Activated naive CD8-positive, alpha-beta T cell treated with anti-CD3 and anti-CD28 coated beads, Interleukin-2, amount 50 U/mL, for 24 hours (primary cell): ENCODE measurements at regions not wholly inside any gene's neighbourhood (a gene's known extent, or its start where the extent isn't known, plus 50 kb on each side); places are given as distances from the start of the nearest gene placed in this dataset.
"Not testable (repeated sequence)": the region's sequence is repeated elsewhere in the genome, so short reads cannot be mapped to it uniquely, and the experiment has no call there.

Source experiments
- ATAC-seq: fragments of 150-1000 bp; cut with Tn5 transposase; one replicate; pipeline ENCODE4 v1.10.0; 2021
- DNase-seq: peaks from one replicate; pipeline ENCODE4 v3.0.0; 2021
- H3K27ac Mint-ChIP-seq: one replicate; pipeline ENCODE4 v1.8.0; 2021; ENCODE audit warnings: mild to moderate bottlenecking, mixed read lengths
- H3K27me3 Mint-ChIP-seq: one replicate; pipeline ENCODE4 v1.8.0; 2021; ENCODE audit warnings: mixed read lengths
- H3K36me3 Mint-ChIP-seq: one replicate; pipeline ENCODE4 v1.8.0; 2021; ENCODE audit warnings: low read depth, mixed read lengths
- H3K4me1 Mint-ChIP-seq: one replicate; pipeline ENCODE4 v1.8.0; 2021; ENCODE audit warnings: mixed read lengths
- H3K4me3 Mint-ChIP-seq: one replicate; pipeline ENCODE4 v1.8.0; 2021; ENCODE audit warnings: mild to moderate bottlenecking, moderate library complexity, mixed read lengths
- H3K9me3 Mint-ChIP-seq: one replicate; pipeline ENCODE4 v1.8.0; 2021; ENCODE audit warnings: mixed read lengths

DNA sequence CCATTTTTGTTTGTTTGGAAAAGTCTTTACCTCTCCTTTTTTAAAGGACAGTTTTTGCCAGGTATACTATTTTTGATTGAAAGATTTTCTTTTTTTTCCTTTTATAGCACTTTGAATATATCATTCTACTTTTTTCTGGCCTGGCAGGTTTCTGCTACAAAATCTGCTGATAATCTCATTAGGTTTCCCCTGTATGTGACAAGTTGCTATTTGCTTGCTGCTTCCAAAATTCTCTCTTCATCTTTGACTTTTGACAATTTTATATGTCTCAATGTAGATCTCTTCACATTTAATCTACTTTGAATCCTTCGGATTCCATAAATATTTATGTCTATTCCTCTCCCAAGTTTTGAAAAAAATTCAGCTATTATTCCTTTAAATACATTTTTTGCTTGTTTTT, 838.5 kb downstream of the IGSF11 start:
- H3K27me3 Mint-ChIP-seq = no peaks in the 10 kb centered on the region
- H3K27ac Mint-ChIP-seq = no peak overlapping the region
- H3K4me1 Mint-ChIP-seq = no peaks in the 10 kb centered on the region
- H3K4me3 Mint-ChIP-seq = no peak overlapping the region
- H3K9me3 Mint-ChIP-seq = peaks cover 39% of the 10 kb centered on the region
- peaks cover 2% of the 10 kb centered on the region for H3K36me3 Mint-ChIP-seq
- DNase-seq (no peak), ATAC-seq (no peak)

DNA sequence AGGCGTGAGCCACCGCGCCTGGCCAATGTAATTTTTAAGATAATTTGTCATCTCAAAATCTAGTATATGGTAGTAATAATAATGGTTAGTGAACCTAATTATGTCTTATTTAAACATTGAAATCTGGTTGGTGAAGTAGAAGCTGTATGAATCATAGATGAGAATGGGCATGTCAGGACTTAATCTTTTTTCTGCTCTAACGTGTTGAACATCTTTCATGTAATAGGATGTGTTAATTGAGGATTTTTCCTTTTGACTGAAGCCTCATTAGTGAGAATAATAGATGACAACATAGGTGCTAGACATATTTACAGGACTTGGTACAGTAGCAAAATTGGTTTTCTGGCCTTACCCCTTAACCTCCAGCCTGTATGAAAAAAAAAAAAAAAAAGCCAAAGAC, 835.6 kb downstream of the IGSF11 start:
- H3K27me3 Mint-ChIP-seq = no peaks in the 10 kb centered on the region
- no peaks in the 10 kb centered on the region for H3K36me3 Mint-ChIP-seq
- no peak for ATAC-seq
- no peaks in the 10 kb centered on the region for H3K4me1 Mint-ChIP-seq
- H3K27ac Mint-ChIP-seq = no peak overlapping the region
- no peak for DNase-seq
- peaks cover 23% of the 10 kb centered on the region for H3K9me3 Mint-ChIP-seq
- H3K4me3 Mint-ChIP-seq = no peak overlapping the region

GRCh38 chr3:118204052-118204656, 830.5 kb downstream of the IGSF11 start:
- Mint-ChIP-seq H3K9me3 (peaks cover 4% of the 10 kb centered on the region), H3K4me1 (no peaks in the 10 kb centered on the region), H3K4me3 (no peak overlapping the region), H3K27me3 (no peaks in the 10 kb centered on the region), H3K36me3 (no peaks in the 10 kb centered on the region), H3K27ac (no peak overlapping the region)
- ATAC-seq = no peak
- no peak for DNase-seq

DNA sequence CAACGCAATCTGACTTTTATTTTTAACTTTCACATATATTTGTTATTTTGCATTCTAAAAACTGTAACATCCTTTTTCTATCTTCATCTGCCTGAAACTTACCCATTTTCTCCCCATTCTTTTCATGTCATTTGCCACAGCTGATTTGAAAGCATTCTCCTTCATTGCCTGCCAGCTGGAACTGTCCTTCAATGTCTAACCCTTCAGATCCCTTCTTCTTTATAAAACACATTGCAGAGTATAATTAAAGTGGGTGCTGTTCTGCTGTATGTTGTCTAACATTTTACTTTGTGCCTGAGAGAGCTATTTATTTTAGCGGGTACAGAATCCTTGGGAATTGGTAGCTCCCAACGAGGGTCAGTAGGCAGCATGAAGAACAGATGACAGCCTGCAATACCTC, 827.4 kb downstream of the IGSF11 start:
- H3K27me3 Mint-ChIP-seq = no peaks in the 10 kb centered on the region
- H3K36me3 Mint-ChIP-seq = no peaks in the 10 kb centered on the region
- peaks cover 4% of the 10 kb centered on the region for H3K9me3 Mint-ChIP-seq
- H3K4me1 Mint-ChIP-seq = no peaks in the 10 kb centered on the region
- no peak overlapping the region for H3K27ac Mint-ChIP-seq
- no peak overlapping the region for H3K4me3 Mint-ChIP-seq
- ATAC-seq (no peak), DNase-seq (no peak)

DNA sequence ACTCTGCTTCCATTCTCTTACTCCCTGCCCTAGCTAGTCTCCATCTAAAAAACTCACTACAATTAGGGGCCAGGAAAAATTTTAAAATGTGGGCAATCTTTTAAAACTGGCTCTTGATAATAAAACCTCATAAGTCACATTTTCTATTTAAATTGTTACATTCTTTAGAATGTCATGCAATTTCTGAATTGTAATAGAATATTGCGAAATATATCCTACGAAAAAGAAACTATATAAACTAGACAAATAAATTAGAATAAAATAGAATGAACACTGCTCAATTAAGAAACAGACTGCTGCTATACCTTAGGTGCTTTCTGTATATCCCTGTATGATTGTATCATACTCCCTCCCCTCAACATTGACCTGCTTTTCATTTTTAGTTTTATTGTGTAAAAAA, 826.0 kb downstream of the IGSF11 start:
- DNase-seq = no peak
- H3K36me3 Mint-ChIP-seq = no peaks in the 10 kb centered on the region
- ATAC-seq = no peak
- H3K27ac Mint-ChIP-seq = no peak overlapping the region
- H3K4me3 Mint-ChIP-seq = no peak overlapping the region
- no peaks in the 10 kb centered on the region for H3K4me1 Mint-ChIP-seq
- peaks cover 5% of the 10 kb centered on the region for H3K9me3 Mint-ChIP-seq
- no peaks in the 10 kb centered on the region for H3K27me3 Mint-ChIP-seq

DNA sequence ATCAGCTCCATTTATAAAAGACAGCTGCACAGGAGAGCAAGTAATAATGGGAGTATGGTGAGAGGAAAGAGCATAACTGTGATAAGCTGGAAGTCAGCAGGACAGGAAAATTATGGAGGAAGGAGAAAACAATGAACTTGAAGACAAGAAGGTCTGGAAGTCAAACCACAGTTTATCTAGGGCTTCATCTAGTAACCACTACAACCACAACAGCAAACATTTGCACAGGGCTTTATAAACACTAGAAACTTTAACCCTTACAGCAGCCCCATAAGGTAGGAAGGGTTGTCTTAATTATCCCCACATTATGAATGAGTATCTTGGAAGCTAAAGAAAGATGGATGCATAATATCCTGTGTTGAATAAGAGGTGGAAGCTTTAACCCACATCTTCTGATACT, 820.8 kb downstream of the IGSF11 start:
- Mint-ChIP-seq H3K36me3 (no peaks in the 10 kb centered on the region), H3K4me1 (no peaks in the 10 kb centered on the region), H3K4me3 (no peak overlapping the region), H3K27me3 (no peaks in the 10 kb centered on the region), H3K27ac (no peak overlapping the region), H3K9me3 (peaks cover 8% of the 10 kb centered on the region)
- no peak for DNase-seq
- no peak for ATAC-seq

GRCh38 chr3:118226206-118226605, 808.4 kb downstream of the IGSF11 start:
- ATAC-seq (no peak), DNase-seq (no peak)
- Mint-ChIP-seq H3K27ac (no peak overlapping the region), H3K36me3 (no peaks in the 10 kb centered on the region), H3K4me1 (no peaks in the 10 kb centered on the region), H3K9me3 (peaks cover 4% of the 10 kb centered on the region), H3K4me3 (no peak overlapping the region), H3K27me3 (no peaks in the 10 kb centered on the region)

DNA sequence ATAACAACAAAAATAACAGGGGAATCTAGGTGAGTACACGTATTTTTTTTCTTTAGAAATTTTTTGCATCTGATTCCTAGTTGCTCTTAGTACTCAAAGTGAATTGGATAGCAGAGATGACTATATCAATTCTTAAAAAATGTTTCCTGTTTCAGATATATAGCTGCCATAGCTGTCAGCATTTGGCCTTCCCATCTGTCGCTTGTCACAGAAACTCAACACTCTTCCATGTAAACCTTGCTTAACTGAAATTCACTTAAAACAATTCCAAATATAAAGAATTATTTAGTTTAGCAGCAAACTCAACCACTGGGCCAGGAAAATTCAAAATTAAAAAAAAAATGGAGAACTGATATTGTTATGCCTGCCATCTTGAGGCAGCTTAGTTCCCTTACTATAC, 807.5 kb downstream of the IGSF11 start:
- no peaks in the 10 kb centered on the region for H3K4me1 Mint-ChIP-seq
- H3K9me3 Mint-ChIP-seq = no peaks in the 10 kb centered on the region
- H3K4me3 Mint-ChIP-seq = no peak overlapping the region
- no peak overlapping the region for H3K27ac Mint-ChIP-seq
- ATAC-seq (no peak), DNase-seq (no peak)
- H3K27me3 Mint-ChIP-seq = no peaks in the 10 kb centered on the region
- no peaks in the 10 kb centered on the region for H3K36me3 Mint-ChIP-seq

- ATAC-seq (no peak), DNase-seq (no peak)
- Mint-ChIP-seq H3K27ac (no peak overlapping the region), H3K9me3 (no peaks in the 10 kb centered on the region), H3K4me3 (no peak overlapping the region), H3K27me3 (no peaks in the 10 kb centered on the region), H3K4me1 (no peaks in the 10 kb centered on the region), H3K36me3 (no peaks in the 10 kb centered on the region)
Measured at GRCh38 chr3:118228151-118228550, 806.5 kb downstream of the IGSF11 start.

DNA sequence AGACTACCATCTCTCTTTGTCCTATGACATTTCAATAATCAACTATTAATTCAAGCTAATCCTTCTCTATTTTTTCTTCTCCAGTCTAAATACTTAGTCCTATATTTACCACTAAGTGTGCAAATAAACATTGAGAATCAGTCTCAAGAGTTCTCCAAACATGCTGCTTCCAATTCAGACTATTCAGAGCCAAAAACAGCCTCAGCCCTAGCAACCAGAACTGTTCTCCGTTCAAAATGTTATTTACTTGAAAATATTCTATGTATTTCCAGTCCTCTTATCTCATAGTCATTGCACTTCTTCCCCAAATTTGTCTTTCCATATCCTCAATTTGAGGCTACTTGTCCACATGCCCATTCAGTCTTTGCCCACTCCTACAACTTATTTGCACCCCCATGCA, 805.5 kb downstream of the IGSF11 start:
- Mint-ChIP-seq H3K4me1 (no peaks in the 10 kb centered on the region), H3K36me3 (no peaks in the 10 kb centered on the region), H3K9me3 (no peaks in the 10 kb centered on the region), H3K27me3 (no peaks in the 10 kb centered on the region), H3K27ac (no peak overlapping the region), H3K4me3 (no peak overlapping the region)
- ATAC-seq (no peak), DNase-seq (no peak)

DNA sequence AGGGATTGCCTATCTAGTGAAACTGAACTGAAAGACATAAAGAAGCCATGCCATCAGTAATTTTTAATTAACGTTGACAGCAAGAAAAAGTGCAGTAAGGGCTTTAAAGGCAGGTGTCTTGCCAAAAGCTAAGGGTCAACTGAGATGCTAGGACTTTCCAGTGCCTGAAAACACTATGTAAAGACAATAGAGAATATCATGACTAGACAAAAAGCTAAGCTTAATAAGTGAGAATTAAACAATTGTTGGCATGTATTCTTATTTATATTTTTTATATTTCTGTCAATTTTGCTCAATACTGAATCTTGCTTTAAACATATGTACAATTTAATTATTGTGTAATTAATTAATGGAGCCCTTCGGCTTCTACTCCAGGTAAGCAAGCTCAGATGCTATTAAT, 803.1 kb downstream of the IGSF11 start:
- H3K9me3 Mint-ChIP-seq = no peaks in the 10 kb centered on the region
- no peaks in the 10 kb centered on the region for H3K27me3 Mint-ChIP-seq
- no peak overlapping the region for H3K27ac Mint-ChIP-seq
- H3K36me3 Mint-ChIP-seq = no peaks in the 10 kb centered on the region
- H3K4me3 Mint-ChIP-seq = no peak overlapping the region
- ATAC-seq = no peak
- no peak for DNase-seq
- H3K4me1 Mint-ChIP-seq = no peaks in the 10 kb centered on the region

DNA sequence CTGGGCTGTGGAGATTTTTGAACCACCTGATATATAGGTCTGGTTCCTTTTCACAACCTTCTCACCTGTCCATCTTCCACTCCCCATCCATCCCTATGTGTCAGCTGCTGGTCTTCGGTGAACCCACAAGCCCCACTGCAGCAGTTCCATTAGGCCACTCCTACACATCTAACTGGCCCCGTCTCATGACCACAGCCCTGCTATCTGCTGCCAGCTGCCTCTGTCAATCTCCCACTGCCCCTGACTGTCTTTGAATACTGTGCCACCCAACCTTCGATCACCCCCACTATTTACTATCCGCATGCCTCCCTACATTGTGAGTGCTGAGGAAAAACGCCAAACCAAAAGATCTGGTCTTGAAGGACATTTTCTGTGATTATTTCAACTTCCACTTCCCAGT, 795.4 kb downstream of the IGSF11 start:
- peaks cover 3% of the 10 kb centered on the region for H3K9me3 Mint-ChIP-seq
- no peaks in the 10 kb centered on the region for H3K36me3 Mint-ChIP-seq
- H3K27ac Mint-ChIP-seq = no peak overlapping the region
- DNase-seq = no peak
- H3K4me1 Mint-ChIP-seq = no peaks in the 10 kb centered on the region
- ATAC-seq = no peak
- no peaks in the 10 kb centered on the region for H3K27me3 Mint-ChIP-seq
- no peak overlapping the region for H3K4me3 Mint-ChIP-seq

DNA sequence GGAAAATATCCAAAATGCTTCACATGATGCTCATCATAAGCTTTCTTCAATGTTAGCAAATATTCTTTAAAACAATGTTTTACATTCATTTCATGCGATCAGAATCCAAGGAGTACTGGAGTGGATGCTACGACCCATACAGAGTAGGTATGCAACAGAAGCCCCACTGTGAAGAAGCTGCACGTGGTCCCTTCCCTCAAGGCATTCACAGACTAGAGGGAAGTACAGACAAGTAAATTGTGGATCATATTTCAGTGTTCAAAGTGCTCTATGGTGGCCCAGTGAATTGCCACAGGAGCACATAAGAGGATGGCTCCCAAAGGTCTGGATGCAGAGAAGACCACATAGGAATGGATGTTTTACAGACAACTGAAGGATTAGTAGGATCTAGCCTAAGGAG, 789.9 kb downstream of the IGSF11 start:
- no peaks in the 10 kb centered on the region for H3K27me3 Mint-ChIP-seq
- no peak overlapping the region for H3K4me3 Mint-ChIP-seq
- DNase-seq (no peak), ATAC-seq (no peak)
- H3K27ac Mint-ChIP-seq = no peak overlapping the region
- H3K9me3 Mint-ChIP-seq = peaks cover 5% of the 10 kb centered on the region
- H3K4me1 Mint-ChIP-seq = no peaks in the 10 kb centered on the region
- H3K36me3 Mint-ChIP-seq = no peaks in the 10 kb centered on the region

DNA sequence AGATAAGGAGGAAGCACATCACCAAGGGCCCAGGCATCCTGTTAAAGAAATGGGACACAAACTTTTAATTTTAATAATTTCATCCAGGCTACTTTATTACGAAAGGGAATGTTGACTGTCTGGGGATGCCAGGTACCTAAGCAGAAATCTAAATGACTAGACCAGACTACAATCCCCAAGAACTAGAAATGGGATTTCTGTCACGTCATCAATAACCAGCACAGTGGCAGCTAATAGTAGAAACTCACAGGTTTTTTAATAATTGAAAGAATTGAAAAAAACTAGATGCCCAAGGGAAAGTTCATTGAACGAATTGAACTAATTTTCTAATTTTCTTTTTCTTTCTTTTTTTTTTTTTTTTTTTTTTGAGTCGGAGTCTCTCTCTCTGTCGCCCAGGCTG, 789.3 kb downstream of the IGSF11 start:
- no peaks in the 10 kb centered on the region for H3K36me3 Mint-ChIP-seq
- no peaks in the 10 kb centered on the region for H3K27me3 Mint-ChIP-seq
- H3K9me3 Mint-ChIP-seq = peaks cover 5% of the 10 kb centered on the region
- H3K4me1 Mint-ChIP-seq = no peaks in the 10 kb centered on the region
- H3K27ac Mint-ChIP-seq = no peak overlapping the region
- DNase-seq (no peak), ATAC-seq (no peak)
- H3K4me3 Mint-ChIP-seq = no peak overlapping the region

GRCh38 chr3:118258850-118259249, 775.8 kb downstream of the IGSF11 start:
- H3K27me3 Mint-ChIP-seq, H3K4me1 Mint-ChIP-seq, H3K36me3 Mint-ChIP-seq, H3K4me3 Mint-ChIP-seq, DNase-seq, H3K27ac Mint-ChIP-seq, ATAC-seq: not testable (repeated sequence)
- peaks cover 19% of the 10 kb centered on the region for H3K9me3 Mint-ChIP-seq

DNA sequence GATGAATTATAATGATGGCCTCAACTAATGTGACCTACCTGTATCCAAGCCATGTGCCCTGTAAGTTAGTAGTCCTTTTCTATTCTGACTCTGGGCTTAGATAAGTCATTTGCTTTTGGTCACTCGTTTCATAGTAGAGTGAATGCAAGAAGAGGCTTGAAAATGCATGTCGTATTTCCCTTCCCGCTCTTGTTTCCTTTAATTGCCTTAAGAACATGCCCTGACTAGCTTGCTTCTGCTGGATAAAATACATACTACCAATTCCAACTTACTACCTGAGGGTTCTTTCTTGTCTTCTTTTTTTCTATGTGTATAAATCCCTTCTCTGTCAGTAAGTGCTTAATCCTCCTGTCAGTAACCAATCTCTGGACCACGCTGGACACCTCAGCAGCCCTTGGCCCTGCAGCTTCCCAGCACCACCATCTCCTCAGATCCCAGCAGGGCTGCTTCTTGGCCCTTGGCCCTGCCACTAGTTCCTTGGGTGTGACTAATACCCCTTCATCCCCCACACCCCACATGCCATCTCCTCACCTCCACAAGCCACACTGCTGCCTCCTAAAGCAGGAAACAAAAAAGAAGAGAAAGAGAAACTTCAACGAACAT, 771.7 kb downstream of the IGSF11 start:
- Mint-ChIP-seq H3K27ac (no peak overlapping the region), H3K9me3 (peaks cover 24% of the 10 kb centered on the region), H3K36me3 (no peaks in the 10 kb centered on the region), H3K4me3 (no peak overlapping the region), H3K4me1 (no peaks in the 10 kb centered on the region), H3K27me3 (no peaks in the 10 kb centered on the region)
- DNase-seq (no peak), ATAC-seq (no peak)
